Heart left ventricle (tissue), 13 donors: ENCODE measurements at regions not wholly inside any gene's neighbourhood (a gene's known extent, or its start where the extent isn't known, plus 50 kb on each side); places are given as distances from the start of the nearest gene placed in this dataset.

Source experiments
- POLR2A ChIP-seq, 2 donors: fragments of 450-650 bp; IDR thresholded peaks; one replicate each; pipeline ENCODE4 v1.6.1; 2017; ENCODE audit warnings: antibody characterized with exemption in 2 of 2, mild to moderate bottlenecking in 2 of 2, moderate library complexity in 2 of 2
- TF ChIP-seq, protein P1 (sequence below), 12 donors: fragments of 200-600 bp; sonication (generic) in 4 of 12; IDR thresholded peaks; one replicate each; pipeline versions ENCODE4 v1.5.0 to v1.8.0; 2018 to 2022; ENCODE audit warnings: antibody characterized with exemption in 12 of 12, mild to moderate bottlenecking in 5 of 12
- donor health status: ischemic (EF 13 %, LVEDD 7.1; RV severe dilation, severe dysfunction).
- donor health status: DM: no; HTN: yes; CAD: no.
- donor health status: DM: no; HTN: no; CAD: no.
- donor health status: ischemic (EF 25% LVEDD 6.9; RV normal size, moderate dysfunction).
- donor health status: ischemic (EF 25% LVEDD 5.7; RV mildly dilated, moderate dysfunction).
- donor health status: ischemic (EF 35%, LVEDD 5.7; RV mildly dilated, moderate dysfunction).
- donor health status: nonischemic (EF 11% LVEDD 7.7; RV severe dilation, severe dysfunction).
- donor health status: DM: yes; HTN: yes; CAD: no.
- donor health status: PGD.
- donor health status: ischemic (EF 29% LVEDD 5.4; RV normal size, mild dysfunction).
- donor health status: nonischemic (EF 23%, LVEDD 6.1; RV moderate dilation, normal function).

DNA sequence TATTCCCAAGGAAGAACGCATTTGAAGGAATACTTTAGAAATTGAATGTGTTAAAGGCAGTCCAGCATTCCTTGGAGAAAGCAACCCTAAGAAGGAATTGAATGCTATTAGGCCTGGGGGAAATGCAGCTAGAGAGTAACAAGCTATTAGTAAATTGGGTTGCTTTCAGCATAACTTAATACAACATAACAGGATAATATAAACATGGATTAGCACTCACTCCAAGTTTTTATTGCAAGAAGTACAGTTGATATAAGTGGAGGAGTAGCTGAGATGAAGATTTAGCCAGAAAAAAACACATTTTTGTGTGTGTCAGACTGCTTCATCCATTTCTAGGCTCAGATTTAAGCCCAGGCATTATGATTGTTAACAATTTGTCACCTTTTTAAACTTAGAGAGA lies 314.6 kb downstream of the MEIS1 start:
- TF ChIP-seq, protein P1, sequence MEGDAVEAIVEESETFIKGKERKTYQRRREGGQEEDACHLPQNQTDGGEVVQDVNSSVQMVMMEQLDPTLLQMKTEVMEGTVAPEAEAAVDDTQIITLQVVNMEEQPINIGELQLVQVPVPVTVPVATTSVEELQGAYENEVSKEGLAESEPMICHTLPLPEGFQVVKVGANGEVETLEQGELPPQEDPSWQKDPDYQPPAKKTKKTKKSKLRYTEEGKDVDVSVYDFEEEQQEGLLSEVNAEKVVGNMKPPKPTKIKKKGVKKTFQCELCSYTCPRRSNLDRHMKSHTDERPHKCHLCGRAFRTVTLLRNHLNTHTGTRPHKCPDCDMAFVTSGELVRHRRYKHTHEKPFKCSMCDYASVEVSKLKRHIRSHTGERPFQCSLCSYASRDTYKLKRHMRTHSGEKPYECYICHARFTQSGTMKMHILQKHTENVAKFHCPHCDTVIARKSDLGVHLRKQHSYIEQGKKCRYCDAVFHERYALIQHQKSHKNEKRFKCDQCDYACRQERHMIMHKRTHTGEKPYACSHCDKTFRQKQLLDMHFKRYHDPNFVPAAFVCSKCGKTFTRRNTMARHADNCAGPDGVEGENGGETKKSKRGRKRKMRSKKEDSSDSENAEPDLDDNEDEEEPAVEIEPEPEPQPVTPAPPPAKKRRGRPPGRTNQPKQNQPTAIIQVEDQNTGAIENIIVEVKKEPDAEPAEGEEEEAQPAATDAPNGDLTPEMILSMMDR (IDR thresholded peaks at IDR 0.05), result no peak
- no peak for TF ChIP-seq POLR2A (IDR thresholded peaks at IDR 0.05)
